GM12872 (cell line): ENCODE measurements at regions not wholly inside any gene's neighbourhood (a gene's known extent, or its start where the extent isn't known, plus 50 kb on each side); places are given as distances from the start of the nearest gene placed in this dataset.

ENCODE experiments used
- TF ChIP-seq, protein P1 (sequence below): IDR thresholded peaks from 3 replicates; pipeline ENCODE4 v1.5.1; 2011; ENCODE audit warnings: low read depth, mild to moderate bottlenecking, low read length, moderate library complexity; ENCODE audit not compliant: insufficient read depth

DNA sequence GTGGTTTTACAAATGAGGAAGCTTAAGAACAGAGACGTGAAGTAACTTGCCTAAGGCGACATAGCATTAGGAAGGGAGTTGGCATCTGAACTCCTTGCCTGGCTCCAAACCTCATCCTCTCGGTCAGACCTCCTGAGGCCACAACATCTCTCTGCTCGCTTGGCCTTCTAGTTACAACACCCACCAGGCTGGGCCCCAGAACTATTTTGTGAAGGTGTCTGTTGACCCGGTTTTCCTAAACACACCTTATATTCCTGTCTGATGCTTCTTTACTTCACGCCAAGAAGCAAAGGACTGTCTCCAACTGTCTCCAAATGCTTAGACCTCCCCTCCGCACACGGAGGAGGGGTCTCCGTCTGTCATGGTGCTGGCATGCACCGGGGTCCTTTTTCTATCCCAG, 326.6 kb downstream of the THBS2 start:
- TF ChIP-seq, protein P1, sequence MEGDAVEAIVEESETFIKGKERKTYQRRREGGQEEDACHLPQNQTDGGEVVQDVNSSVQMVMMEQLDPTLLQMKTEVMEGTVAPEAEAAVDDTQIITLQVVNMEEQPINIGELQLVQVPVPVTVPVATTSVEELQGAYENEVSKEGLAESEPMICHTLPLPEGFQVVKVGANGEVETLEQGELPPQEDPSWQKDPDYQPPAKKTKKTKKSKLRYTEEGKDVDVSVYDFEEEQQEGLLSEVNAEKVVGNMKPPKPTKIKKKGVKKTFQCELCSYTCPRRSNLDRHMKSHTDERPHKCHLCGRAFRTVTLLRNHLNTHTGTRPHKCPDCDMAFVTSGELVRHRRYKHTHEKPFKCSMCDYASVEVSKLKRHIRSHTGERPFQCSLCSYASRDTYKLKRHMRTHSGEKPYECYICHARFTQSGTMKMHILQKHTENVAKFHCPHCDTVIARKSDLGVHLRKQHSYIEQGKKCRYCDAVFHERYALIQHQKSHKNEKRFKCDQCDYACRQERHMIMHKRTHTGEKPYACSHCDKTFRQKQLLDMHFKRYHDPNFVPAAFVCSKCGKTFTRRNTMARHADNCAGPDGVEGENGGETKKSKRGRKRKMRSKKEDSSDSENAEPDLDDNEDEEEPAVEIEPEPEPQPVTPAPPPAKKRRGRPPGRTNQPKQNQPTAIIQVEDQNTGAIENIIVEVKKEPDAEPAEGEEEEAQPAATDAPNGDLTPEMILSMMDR = no peak

DNA sequence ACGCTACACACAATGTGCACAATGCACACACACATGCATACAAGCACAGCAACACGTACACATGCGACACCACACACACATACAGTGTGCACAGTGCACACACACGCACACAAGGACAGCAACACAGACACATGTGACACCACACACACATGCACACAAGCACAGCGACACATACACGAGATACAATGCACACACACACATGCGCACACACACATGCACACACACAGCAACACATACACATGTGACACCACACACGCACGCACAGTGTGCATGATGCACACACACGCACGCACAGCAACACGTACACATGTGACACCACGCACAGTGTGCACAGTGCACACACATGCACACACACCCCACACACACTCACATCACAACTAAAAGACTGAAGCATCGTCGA, 327.3 kb downstream of the THBS2 start:
- TF ChIP-seq, protein P1 = no peak

DNA sequence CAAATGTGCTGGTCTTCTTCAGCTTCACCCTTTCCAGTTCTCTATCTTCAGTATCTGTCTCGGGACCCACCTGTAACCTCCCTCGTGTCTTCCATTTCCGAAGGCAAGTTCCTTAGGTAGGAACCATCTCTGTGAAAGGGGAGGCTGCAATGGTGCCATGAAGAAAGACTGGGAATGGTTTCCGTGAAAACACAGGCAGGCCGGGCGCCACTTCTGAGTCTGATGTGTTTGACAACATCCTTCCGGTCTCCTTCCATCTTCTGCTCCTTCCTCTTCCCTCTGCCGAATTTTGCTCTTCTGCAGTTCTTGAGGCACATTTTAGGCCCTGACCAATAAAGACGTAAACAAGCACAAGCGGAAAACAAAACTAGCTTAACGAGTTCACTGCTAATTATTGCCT, 328.0 kb downstream of the THBS2 start:
- TF ChIP-seq, protein P1 = no peak

DNA sequence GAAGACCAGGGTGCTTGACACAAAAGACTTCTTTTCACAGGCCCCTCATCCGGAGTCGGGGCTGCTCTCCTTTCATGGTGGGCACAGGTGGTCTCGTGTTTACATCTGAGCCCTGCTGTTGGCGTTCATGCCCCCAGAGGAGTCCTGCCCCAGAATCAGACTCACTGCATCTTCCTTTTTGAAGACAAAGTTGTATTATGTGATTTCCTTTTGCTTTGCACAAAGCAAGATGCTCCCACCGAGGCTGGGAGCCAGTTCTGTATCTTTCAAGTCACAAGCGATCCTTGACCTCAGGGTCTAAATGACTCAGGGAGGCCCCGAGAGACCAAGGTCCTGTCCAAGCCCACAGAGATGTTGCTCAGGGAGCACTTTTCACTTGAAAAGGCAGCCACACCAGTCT, 330.5 kb downstream of the THBS2 start:
- TF ChIP-seq, protein P1 = no peak

DNA sequence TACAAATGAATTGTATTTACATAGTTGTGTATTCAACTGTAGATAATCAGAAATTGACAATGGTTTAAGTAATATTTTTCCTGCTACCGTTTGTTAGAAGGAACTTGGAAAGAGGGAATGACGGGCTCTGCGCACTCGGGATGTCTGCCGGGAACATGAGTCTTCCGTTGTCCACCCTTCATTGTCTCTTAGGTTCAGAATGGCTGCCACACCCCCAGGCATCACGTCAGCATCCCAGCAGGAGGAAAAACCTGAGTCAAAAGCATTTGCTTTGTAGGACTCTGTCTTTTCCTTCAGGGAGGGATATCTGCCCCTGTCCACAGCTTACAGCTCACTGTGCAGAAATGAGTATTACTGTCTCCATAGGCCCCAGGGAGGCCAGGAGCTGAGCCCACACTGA, 331.2 kb downstream of the THBS2 start:
- TF ChIP-seq, protein P1 = no peak

DNA sequence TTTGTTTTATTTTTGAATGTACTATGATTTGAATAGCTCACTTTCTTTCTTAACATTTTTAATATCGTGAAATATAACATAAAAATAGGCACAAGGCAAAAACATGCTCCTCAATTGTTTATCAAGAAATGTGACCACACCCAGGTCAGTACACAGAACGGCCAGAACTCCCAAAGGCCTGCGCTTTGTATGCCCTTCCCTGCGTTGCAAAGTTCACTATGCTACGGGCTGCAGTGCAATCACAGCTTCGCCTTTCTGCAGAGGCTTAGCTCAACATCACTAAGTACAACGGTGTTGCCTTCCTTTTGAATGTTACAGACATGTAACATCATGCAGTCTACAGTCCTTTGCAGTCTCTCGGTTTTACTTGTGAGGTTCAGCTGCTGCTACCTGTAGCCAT, 333.4 kb downstream of the THBS2 start:
- TF ChIP-seq, protein P1 = no peak

DNA sequence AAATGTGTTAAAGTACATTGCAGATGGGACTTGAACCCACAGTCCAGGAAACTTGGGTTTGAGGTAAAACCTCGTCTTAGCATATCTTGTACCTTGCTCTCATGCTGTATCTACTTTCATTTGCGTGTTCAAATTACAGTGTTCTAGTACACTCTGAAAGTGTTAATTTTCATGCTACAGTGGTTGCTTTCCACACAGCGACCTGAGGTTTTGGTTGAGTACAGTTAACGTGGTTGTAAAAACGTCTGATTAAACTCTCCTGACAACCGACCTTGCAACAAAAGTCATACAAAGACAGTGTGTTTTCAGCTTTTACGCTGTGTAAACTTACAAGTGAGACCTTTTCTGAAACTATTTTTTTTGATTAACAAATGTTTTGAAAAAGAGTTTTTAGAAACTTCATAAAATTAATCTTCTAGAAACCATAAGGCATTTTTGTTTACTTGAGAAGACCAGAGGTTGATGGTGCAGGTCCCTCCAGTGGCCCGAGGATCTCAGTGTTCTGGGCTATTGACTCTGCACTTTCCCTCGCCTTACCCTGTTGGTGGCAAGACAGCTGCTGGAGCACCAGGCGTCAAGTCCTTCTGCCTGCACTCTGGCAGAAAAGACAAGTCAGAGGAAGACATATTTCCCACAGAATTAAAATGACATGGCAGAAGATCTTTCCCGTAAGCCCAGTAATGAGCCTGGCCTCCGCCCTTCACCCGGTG, 334.0 kb downstream of the THBS2 start:
- TF ChIP-seq, protein P1 = no peak
